ENCODE measurements at regions not wholly inside any gene's neighbourhood (a gene's known extent, or its start where the extent isn't known, plus 50 kb on each side); places are given as distances from the start of the nearest gene placed in this dataset.

DNA sequence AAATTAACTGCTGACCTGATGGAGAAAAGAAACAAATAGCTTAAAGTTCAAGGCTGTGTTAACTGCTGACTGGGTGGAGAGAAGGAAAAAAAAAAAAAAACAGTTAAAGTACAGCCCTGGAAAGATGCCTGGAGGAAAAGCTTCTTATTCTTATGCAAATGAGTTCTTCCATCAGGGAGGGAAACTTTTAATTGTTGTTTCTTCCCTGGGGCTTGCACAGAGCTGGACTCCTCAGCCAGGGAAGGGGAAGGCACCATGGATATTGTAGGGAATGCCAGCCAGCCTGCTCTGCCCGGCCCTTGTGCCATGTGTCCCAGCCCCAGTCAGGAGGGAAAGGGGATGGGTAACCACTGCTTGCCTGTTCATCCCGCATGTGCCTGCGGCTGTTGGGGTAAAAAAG lies 833.1 kb upstream of the CRIM1 start:
- BruUV-seq (replicated peaks) = no TSS peak
- Histone ChIP-seq H4K20me1 (ENCODE audit: insufficient read depth, low read length) (no peaks in the 10 kb centered on the region), H3K4me1 (ENCODE audit: insufficient read depth, low read length, poor library complexity, severe bottlenecking) (no peaks in the 10 kb centered on the region), H3K4me3 (ENCODE audit: low read depth, low read length, poor library complexity, severe bottlenecking) (no peak overlapping the region), H3K36me3 (ENCODE audit: insufficient read depth, low read length) (no peaks in the 10 kb centered on the region), H3K27ac (ENCODE audit: low read depth, low read length, poor library complexity, severe bottlenecking) (no peak overlapping the region), H3K9me3 (ENCODE audit: low read length) (no peaks in the 10 kb centered on the region), H3K79me2 (ENCODE audit: insufficient read depth, low read depth, low read length) (no peaks in the 10 kb centered on the region), H3K9me2 (ENCODE audit: insufficient read depth, low read length) (no peaks in the 10 kb centered on the region), H2AFZ (ENCODE audit: low read length) (no peak overlapping the region), H3K4me2 (ENCODE audit: low read length) (no peak overlapping the region)
- intact Hi-C loops (cut with micrococcal nuclease; ENCODE audit: unreplicated experiment) = no loop called here
- no peak for DNase-seq (ENCODE audit: low spot score)
- ChIA-PET CTCF (ENCODE audit: unreplicated experiment) (no interaction called here), POLR2A (interaction anchor here (1.1 kb wide), 1 partner anchor 19 kb away, joined by 7 read pairs; no protein-coding TSS in a partner anchor)
- TF ChIP-seq EZH2phosphoT487 (IDR thresholded peaks at IDR 0.05; ENCODE audit: borderline replicate concordance, low read depth, low read length) = no peak
- TF ChIP-seq, protein P1, sequence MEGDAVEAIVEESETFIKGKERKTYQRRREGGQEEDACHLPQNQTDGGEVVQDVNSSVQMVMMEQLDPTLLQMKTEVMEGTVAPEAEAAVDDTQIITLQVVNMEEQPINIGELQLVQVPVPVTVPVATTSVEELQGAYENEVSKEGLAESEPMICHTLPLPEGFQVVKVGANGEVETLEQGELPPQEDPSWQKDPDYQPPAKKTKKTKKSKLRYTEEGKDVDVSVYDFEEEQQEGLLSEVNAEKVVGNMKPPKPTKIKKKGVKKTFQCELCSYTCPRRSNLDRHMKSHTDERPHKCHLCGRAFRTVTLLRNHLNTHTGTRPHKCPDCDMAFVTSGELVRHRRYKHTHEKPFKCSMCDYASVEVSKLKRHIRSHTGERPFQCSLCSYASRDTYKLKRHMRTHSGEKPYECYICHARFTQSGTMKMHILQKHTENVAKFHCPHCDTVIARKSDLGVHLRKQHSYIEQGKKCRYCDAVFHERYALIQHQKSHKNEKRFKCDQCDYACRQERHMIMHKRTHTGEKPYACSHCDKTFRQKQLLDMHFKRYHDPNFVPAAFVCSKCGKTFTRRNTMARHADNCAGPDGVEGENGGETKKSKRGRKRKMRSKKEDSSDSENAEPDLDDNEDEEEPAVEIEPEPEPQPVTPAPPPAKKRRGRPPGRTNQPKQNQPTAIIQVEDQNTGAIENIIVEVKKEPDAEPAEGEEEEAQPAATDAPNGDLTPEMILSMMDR (conservative IDR thresholded peaks at IDR 0.05; ENCODE audit: low read length) = no peak

DNA sequence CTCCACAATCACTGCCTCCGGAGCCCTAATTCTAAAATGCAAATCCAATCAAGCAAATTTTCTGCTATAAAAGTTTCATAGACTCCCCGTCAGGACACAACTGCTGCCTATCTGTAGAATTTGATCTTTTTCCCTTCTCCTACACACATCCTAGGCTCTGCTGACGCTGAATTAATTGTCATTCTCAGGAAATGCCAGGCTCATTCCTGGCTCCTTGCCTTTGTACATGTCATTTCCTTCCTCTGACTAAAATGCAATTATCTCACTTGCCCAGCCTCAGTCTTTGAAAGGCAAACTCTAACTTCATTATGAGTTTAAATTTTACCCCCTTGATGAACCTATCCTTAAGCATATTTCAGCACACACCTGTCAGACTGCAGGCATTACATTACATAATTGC lies 844.9 kb upstream of the CRIM1 start:
- no peaks in the 10 kb centered on the region for H3K79me2 ChIP-seq (ENCODE audit: insufficient read depth, low read depth, low read length)
- BruUV-seq (replicated peaks) = no TSS peak
- no peaks in the 10 kb centered on the region for H3K9me2 ChIP-seq (ENCODE audit: insufficient read depth, low read length)
- H3K27ac ChIP-seq (ENCODE audit: low read depth, low read length, poor library complexity, severe bottlenecking) = no peak overlapping the region
- POLR2A ChIA-PET = no interaction called here
- DNase-seq (ENCODE audit: low spot score) = no peak
- TF ChIP-seq EZH2phosphoT487 (IDR thresholded peaks at IDR 0.05; ENCODE audit: borderline replicate concordance, low read depth, low read length) = no peak
- H3K4me2 ChIP-seq (ENCODE audit: low read length) = no peak overlapping the region
- H3K36me3 ChIP-seq (ENCODE audit: insufficient read depth, low read length) = no peaks in the 10 kb centered on the region
- no peaks in the 10 kb centered on the region for H3K4me1 ChIP-seq (ENCODE audit: insufficient read depth, low read length, poor library complexity, severe bottlenecking)
- H4K20me1 ChIP-seq (ENCODE audit: insufficient read depth, low read length) = no peaks in the 10 kb centered on the region
- H2AFZ ChIP-seq (ENCODE audit: low read length) = no peak overlapping the region
- H3K4me3 ChIP-seq (ENCODE audit: low read depth, low read length, poor library complexity, severe bottlenecking) = no peak overlapping the region
- CTCF ChIA-PET (ENCODE audit: unreplicated experiment) = no interaction called here
- no peaks in the 10 kb centered on the region for H3K9me3 ChIP-seq (ENCODE audit: low read length)
- intact Hi-C loops (cut with micrococcal nuclease; ENCODE audit: unreplicated experiment) = no loop called here

DNA sequence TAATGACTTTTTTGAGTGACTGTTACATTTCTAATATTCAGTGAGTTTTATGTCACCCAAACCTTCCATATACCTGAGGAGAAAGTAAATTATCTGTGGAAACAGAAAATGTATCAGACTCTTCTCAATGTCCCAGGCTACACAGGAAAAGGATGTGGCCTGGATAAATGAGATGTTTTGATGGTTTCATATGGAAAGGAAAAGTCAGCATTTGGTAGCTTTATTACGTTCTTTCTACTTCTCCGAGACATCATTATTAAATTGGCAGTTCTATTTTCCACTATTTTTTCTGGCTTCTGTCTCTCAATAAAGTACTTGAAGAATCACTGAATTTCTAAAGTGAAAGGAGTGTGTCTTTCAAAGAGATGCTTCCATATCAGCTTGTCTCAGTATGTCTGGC lies 847.0 kb upstream of the CRIM1 start:
- Histone ChIP-seq H3K4me2 (ENCODE audit: low read length) (no peak overlapping the region), H3K9me3 (ENCODE audit: low read length) (no peaks in the 10 kb centered on the region), H2AFZ (ENCODE audit: low read length) (no peak overlapping the region), H3K4me3 (ENCODE audit: low read depth, low read length, poor library complexity, severe bottlenecking) (no peak overlapping the region), H3K36me3 (ENCODE audit: insufficient read depth, low read length) (no peaks in the 10 kb centered on the region), H3K27ac (ENCODE audit: low read depth, low read length, poor library complexity, severe bottlenecking) (no peak overlapping the region), H3K79me2 (ENCODE audit: insufficient read depth, low read depth, low read length) (no peaks in the 10 kb centered on the region), H4K20me1 (ENCODE audit: insufficient read depth, low read length) (no peaks in the 10 kb centered on the region), H3K9me2 (ENCODE audit: insufficient read depth, low read length) (no peaks in the 10 kb centered on the region), H3K4me1 (ENCODE audit: insufficient read depth, low read length, poor library complexity, severe bottlenecking) (no peaks in the 10 kb centered on the region)
- TF ChIP-seq, protein P1 (conservative IDR thresholded peaks at IDR 0.05; ENCODE audit: low read length) = no peak
- TF ChIP-seq EZH2phosphoT487 (IDR thresholded peaks at IDR 0.05; ENCODE audit: borderline replicate concordance, low read depth, low read length) = no peak
- no peak for DNase-seq (ENCODE audit: low spot score)
- BruUV-seq (replicated peaks) = no TSS peak
- intact Hi-C loops (cut with micrococcal nuclease; ENCODE audit: unreplicated experiment) = no loop called here
- ChIA-PET CTCF (ENCODE audit: unreplicated experiment) (no interaction called here), POLR2A (no interaction called here)

Measured in OCI-LY7 (cell line).